CD14-positive monocyte (primary cell): ENCODE measurements at regions not wholly inside any gene's neighbourhood (a gene's known extent, or its start where the extent isn't known, plus 50 kb on each side); places are given as distances from the start of the nearest gene placed in this dataset.

Source experiments
- DNase-seq, 3 donors: peaks; one replicate each; pipeline ENCODE4 v3.0.0-alpha.2; 2011 to 2022
- H2AFZ ChIP-seq: 2 replicates; pipeline ENCODE4 v1.6.0; 2012; ENCODE audit warnings: mild to moderate bottlenecking, low read depth, low read length, inconsistent platforms; ENCODE audit not compliant: insufficient read depth, poor library complexity, severe bottlenecking
- H3K27ac ChIP-seq, 2 donors: 1 replicate in 1 of 2; 2 replicates in 1 of 2; pipeline ENCODE4 v1.5.1; 2012 to 2013; ENCODE audit warnings: low read length in 2 of 2, control low read depth in 1 of 2, inconsistent platforms in 1 of 2, low read depth in 1 of 2, mild to moderate bottlenecking in 1 of 2
- H3K27me3 ChIP-seq, 2 donors: one replicate each; pipeline versions ENCODE4 v1.6.0 to v1.6.1; 2011 to 2013; ENCODE audit warnings: low read length in 2 of 2; ENCODE audit not compliant: control insufficient read depth in 2 of 2, insufficient read depth in 2 of 2
- H3K36me3 ChIP-seq, 2 donors: replicated peaks in 1 of 2; 1 replicate in 1 of 2; 2 replicates in 1 of 2; pipeline versions ENCODE4 v1.5.1 to v1.6.1; 2012 to 2013; ENCODE audit warnings: low read length in 2 of 2, control low read depth in 1 of 2, inconsistent platforms in 1 of 2, mild to moderate bottlenecking in 1 of 2; ENCODE audit not compliant: insufficient read depth in 2 of 2, control insufficient read depth in 1 of 2
- H3K4me1 ChIP-seq, 2 donors: 1 replicate in 1 of 2; 2 replicates in 1 of 2; pipeline versions ENCODE4 v1.5.1 to v1.6.1; 2012 to 2013; ENCODE audit warnings: low read length in 2 of 2, control low read depth in 1 of 2, inconsistent platforms in 1 of 2, mild to moderate bottlenecking in 1 of 2, moderate library complexity in 1 of 2; ENCODE audit not compliant: insufficient read depth in 2 of 2, control insufficient read depth in 1 of 2
- H3K4me2 ChIP-seq: replicated peaks from 2 replicates; pipeline ENCODE3; 2012; ENCODE audit warnings: low read length, moderate library complexity, mild to moderate bottlenecking; ENCODE audit not compliant: poor library complexity, severe bottlenecking; ENCODE audit errors: extremely low read depth
- H3K4me3 ChIP-seq, 3 experiments: fragments of 200-600 bp in 1 of 3; sonication (generic) in 1 of 3; replicated peaks in 1 of 3; 1 replicate in 2 of 3; 2 replicates in 1 of 3; pipeline ENCODE4 v1.5.1; 2011 to 2013; ENCODE audit warnings: low read length in 3 of 3, mild to moderate bottlenecking in 3 of 3, control low read depth in 2 of 3, low read depth in 2 of 3, inconsistent platforms in 1 of 3, moderate library complexity in 1 of 3
- H3K79me2 ChIP-seq: 2 replicates; pipeline ENCODE4 v1.6.0; 2012; ENCODE audit warnings: mild to moderate bottlenecking, control low read depth, inconsistent platforms, low read length, moderate library complexity; ENCODE audit not compliant: insufficient read depth
- H3K9ac ChIP-seq: 2 replicates; pipeline ENCODE4 v1.6.0; 2017; ENCODE audit warnings: low read length, mild to moderate bottlenecking; ENCODE audit not compliant: insufficient read depth, poor library complexity, severe bottlenecking
- H3K9me3 ChIP-seq, 2 donors: replicated peaks in 1 of 2; 1 replicate in 1 of 2; 2 replicates in 1 of 2; pipeline versions ENCODE4 v1.5.1 to v1.6.1; 2012 to 2013; ENCODE audit warnings: low read length in 2 of 2, control low read depth in 1 of 2; ENCODE audit not compliant: control insufficient read depth in 1 of 2, insufficient read depth in 1 of 2
- H4K20me1 ChIP-seq: 2 replicates; pipeline ENCODE4 v1.6.0; 2012; ENCODE audit warnings: mild to moderate bottlenecking, low read length, control low read depth, moderate library complexity; ENCODE audit not compliant: insufficient read depth
- H3K27ac Mint-ChIP-seq, 7 donors: one replicate each; pipeline ENCODE4 v1.8.0; 2020; ENCODE audit warnings: mild to moderate bottlenecking in 7 of 7, mixed read lengths in 7 of 7, moderate library complexity in 6 of 7, inconsistent platforms in 2 of 7
- H3K27me3 Mint-ChIP-seq, 3 donors: one replicate each; pipeline ENCODE4 v1.8.0; 2021 to 2022; ENCODE audit warnings: low read depth in 3 of 3, mild to moderate bottlenecking in 3 of 3, mixed read lengths in 3 of 3, moderate library complexity in 3 of 3, inconsistent platforms in 1 of 3
- H3K36me3 Mint-ChIP-seq, 2 donors: one replicate each; pipeline ENCODE4 v1.8.0; 2020; ENCODE audit warnings: mixed read lengths in 2 of 2, inconsistent platforms in 1 of 2, mild to moderate bottlenecking in 1 of 2
- H3K4me1 Mint-ChIP-seq: one replicate; pipeline ENCODE4 v1.8.0; 2020; ENCODE audit warnings: mild to moderate bottlenecking, mixed read lengths
- H3K4me3 Mint-ChIP-seq, 2 donors: one replicate each; pipeline ENCODE4 v1.8.0; 2020; ENCODE audit warnings: mild to moderate bottlenecking in 2 of 2, mixed read lengths in 2 of 2, moderate library complexity in 1 of 2
- H3K9me3 Mint-ChIP-seq, 7 donors: one replicate each; pipeline ENCODE4 v1.8.0; 2020 to 2022; ENCODE audit warnings: mixed read lengths in 7 of 7, mild to moderate bottlenecking in 6 of 7, moderate library complexity in 6 of 7, inconsistent platforms in 2 of 7
- WGBS: methylation state at CpG from one replicate; pipeline ENCODE4 v1.1.5; 2013; ENCODE audit warnings: missing lambda C conversion rate; ENCODE audit not compliant: insufficient coverage; 5-methylcytosine and 5-hydroxymethylcytosine counted together
- intact Hi-C, 2 donors: fragments of 100-400 bp; cut with micrococcal nuclease; formaldehyde crosslinking; loops; one replicate each; pipeline versions ENCODE4 v1.15.0 to v1.15.1; 2023
- TF ChIP-seq, protein P1 (sequence below): fragments of 200-600 bp; IDR thresholded peaks from one replicate; pipeline ENCODE4 v1.8.0; 2022; ENCODE audit warnings: antibody characterized with exemption, mild to moderate bottlenecking

DNA sequence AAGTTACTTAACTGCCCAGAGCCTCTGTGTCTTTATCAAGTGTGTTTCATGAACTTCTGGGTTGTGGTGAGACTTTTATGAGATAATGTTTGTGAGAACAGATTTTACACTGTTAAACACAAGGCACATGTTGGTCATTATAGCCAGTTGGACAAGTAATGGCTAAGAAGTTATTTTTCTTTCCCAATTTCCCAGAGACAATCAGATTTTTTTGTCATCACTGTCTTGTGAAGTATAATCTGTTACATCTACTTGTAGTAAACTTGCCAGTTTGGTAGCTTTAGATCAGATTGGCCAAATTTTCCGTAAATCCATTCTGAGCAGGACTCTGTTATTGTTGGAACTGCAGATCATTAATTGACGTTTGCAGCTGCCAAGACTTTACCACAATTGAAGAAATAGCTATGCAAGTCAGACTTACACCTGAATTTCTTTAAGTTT, 838.8 kb downstream of the SLC4A3 start:
- H3K36me3 Mint-ChIP-seq = no peaks in the 10 kb centered on the region
- WGBS = 67% methylated on average over 1 of the region's 2 CpGs
- H3K27me3 Mint-ChIP-seq = no peaks in the 10 kb centered on the region
- no peak for DNase-seq
- TF ChIP-seq, protein P1, sequence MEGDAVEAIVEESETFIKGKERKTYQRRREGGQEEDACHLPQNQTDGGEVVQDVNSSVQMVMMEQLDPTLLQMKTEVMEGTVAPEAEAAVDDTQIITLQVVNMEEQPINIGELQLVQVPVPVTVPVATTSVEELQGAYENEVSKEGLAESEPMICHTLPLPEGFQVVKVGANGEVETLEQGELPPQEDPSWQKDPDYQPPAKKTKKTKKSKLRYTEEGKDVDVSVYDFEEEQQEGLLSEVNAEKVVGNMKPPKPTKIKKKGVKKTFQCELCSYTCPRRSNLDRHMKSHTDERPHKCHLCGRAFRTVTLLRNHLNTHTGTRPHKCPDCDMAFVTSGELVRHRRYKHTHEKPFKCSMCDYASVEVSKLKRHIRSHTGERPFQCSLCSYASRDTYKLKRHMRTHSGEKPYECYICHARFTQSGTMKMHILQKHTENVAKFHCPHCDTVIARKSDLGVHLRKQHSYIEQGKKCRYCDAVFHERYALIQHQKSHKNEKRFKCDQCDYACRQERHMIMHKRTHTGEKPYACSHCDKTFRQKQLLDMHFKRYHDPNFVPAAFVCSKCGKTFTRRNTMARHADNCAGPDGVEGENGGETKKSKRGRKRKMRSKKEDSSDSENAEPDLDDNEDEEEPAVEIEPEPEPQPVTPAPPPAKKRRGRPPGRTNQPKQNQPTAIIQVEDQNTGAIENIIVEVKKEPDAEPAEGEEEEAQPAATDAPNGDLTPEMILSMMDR = no peak
- Histone ChIP-seq H3K4me1 (no peaks in the 10 kb centered on the region), H3K27me3 (no peaks in the 10 kb centered on the region), H3K9me3 (no peaks in the 10 kb centered on the region), H3K9ac (no peak overlapping the region), H4K20me1 (no peaks in the 10 kb centered on the region), H3K27ac (no peak overlapping the region), H3K4me3 (no peak overlapping the region), H2AFZ (no peak overlapping the region), H3K36me3 (no peaks in the 10 kb centered on the region), H3K79me2 (no peaks in the 10 kb centered on the region), H3K4me2 (no peak overlapping the region)
- no peak overlapping the region for H3K27ac Mint-ChIP-seq
- intact Hi-C loops = no loop called here
- H3K4me1 Mint-ChIP-seq = no peaks in the 10 kb centered on the region
- H3K9me3 Mint-ChIP-seq = peaks cover 0 to 8% (median 2%) of the 10 kb centered on the region in 7 donors
- H3K4me3 Mint-ChIP-seq = no peak overlapping the region

DNA sequence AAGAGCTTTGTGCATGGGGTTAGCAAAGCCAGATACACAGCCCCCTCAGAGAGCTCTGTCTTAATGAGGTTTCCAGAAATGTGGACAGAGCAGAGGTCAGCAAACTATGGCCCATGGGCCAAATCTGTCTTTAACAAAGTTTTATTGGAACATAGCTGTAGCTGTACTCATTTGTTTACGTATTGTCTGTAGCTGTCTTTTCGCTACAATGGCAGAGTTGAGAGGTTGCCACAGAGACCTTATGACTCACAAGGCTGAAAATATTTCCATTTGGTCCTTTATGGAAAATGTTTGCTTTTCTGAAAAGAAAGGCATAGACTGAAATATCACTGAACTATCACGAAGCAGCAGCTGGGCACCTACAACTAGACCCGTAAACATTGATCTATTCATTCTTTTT, 841.8 kb downstream of the SLC4A3 start:
- H3K9me3 Mint-ChIP-seq = peaks cover 0 to 8% (median 2%) of the 10 kb centered on the region in 7 donors
- no peaks in the 10 kb centered on the region for H3K79me2 ChIP-seq
- no peak overlapping the region for H3K4me3 Mint-ChIP-seq
- H3K36me3 ChIP-seq = no peaks in the 10 kb centered on the region
- no peak overlapping the region for H3K27ac ChIP-seq
- no peaks in the 10 kb centered on the region for H3K4me1 Mint-ChIP-seq
- H3K9ac ChIP-seq = no peak overlapping the region
- intact Hi-C loops = no loop called here
- H3K4me2 ChIP-seq = no peak overlapping the region
- no peaks in the 10 kb centered on the region for H3K27me3 Mint-ChIP-seq
- H3K27ac Mint-ChIP-seq = no peak overlapping the region
- H2AFZ ChIP-seq = no peak overlapping the region
- DNase-seq = no peak
- H3K4me1 ChIP-seq = no peaks in the 10 kb centered on the region
- H3K27me3 ChIP-seq = no peaks in the 10 kb centered on the region
- H3K9me3 ChIP-seq = no peaks in the 10 kb centered on the region
- 100% methylated on average over 2 of the region's 4 CpGs for WGBS
- no peak overlapping the region for H3K4me3 ChIP-seq
- TF ChIP-seq, protein P1 = no peak
- no peaks in the 10 kb centered on the region for H4K20me1 ChIP-seq
- H3K36me3 Mint-ChIP-seq = no peaks in the 10 kb centered on the region
